Natural killer cell (primary cell): ENCODE measurements at regions not wholly inside any gene's neighbourhood (a gene's known extent, or its start where the extent isn't known, plus 50 kb on each side); places are given as distances from the start of the nearest gene placed in this dataset.

Experiments used
- ATAC-seq, 3 donors: fragments of 150-1000 bp in 2 of 3; fragments of 200-7000 bp in 1 of 3; cut with Tn5 transposase; 1 replicate in 1 of 3; 2 replicates in 2 of 3; pipeline ENCODE4 v1.10.0; 2021; ENCODE audit warnings: mild to moderate bottlenecking in 2 of 3, moderate library complexity in 2 of 3
- DNase-seq, 2 donors: peaks; one replicate each; pipeline versions ENCODE4 v3.0.0 to v3.0.0-alpha.2; 2013 to 2021; ENCODE audit warnings: mixed read lengths in 1 of 2
- H3K27ac ChIP-seq: one replicate; pipeline ENCODE4 v1.5.1; 2013; ENCODE audit warnings: mild to moderate bottlenecking, low read length
- H3K27me3 ChIP-seq: one replicate; pipeline ENCODE4 v1.6.1; 2013; ENCODE audit warnings: low read length; ENCODE audit not compliant: control insufficient read depth, insufficient read depth
- H3K36me3 ChIP-seq: one replicate; pipeline ENCODE4 v1.6.1; 2013; ENCODE audit warnings: low read length; ENCODE audit not compliant: control insufficient read depth, insufficient read depth
- H3K4me1 ChIP-seq: one replicate; pipeline ENCODE4 v1.6.1; 2013; ENCODE audit warnings: low read length; ENCODE audit not compliant: control insufficient read depth, insufficient read depth
- H3K4me3 ChIP-seq: one replicate; pipeline ENCODE4 v1.5.1; 2013; ENCODE audit warnings: low read length
- H3K9me3 ChIP-seq: one replicate; pipeline ENCODE4 v1.6.1; 2013; ENCODE audit warnings: low read length; ENCODE audit not compliant: control insufficient read depth, insufficient read depth
- H3K27ac Mint-ChIP-seq, 2 donors: one replicate each; pipeline ENCODE4 v1.8.0; 2022; ENCODE audit warnings: mild to moderate bottlenecking in 2 of 2, mixed read lengths in 2 of 2, moderate library complexity in 1 of 2
- H3K27me3 Mint-ChIP-seq, 2 donors: one replicate each; pipeline ENCODE4 v1.8.0; 2022; ENCODE audit warnings: low read depth in 2 of 2, mixed read lengths in 2 of 2
- H3K36me3 Mint-ChIP-seq: one replicate; pipeline ENCODE4 v1.8.0; 2022; ENCODE audit warnings: mixed read lengths
- H3K4me1 Mint-ChIP-seq, 2 donors: one replicate each; pipeline ENCODE4 v1.8.0; 2022; ENCODE audit warnings: mixed read lengths in 2 of 2
- H3K4me3 Mint-ChIP-seq: one replicate; pipeline ENCODE4 v1.8.0; 2022; ENCODE audit warnings: mild to moderate bottlenecking, moderate library complexity, mixed read lengths
- H3K9me3 Mint-ChIP-seq, 2 donors: one replicate each; pipeline ENCODE4 v1.8.0; 2022; ENCODE audit warnings: mixed read lengths in 2 of 2
- CTCF ChIP-seq: fragments of 200-600 bp; IDR thresholded peaks from one replicate; pipeline ENCODE4 v1.8.0; 2022; ENCODE audit warnings: antibody characterized with exemption
- WGBS: methylation state at CpG from one replicate; pipeline ENCODE4 v1.1.7; 2013; ENCODE audit warnings: missing lambda C conversion rate; ENCODE audit not compliant: insufficient coverage; 5-methylcytosine and 5-hydroxymethylcytosine counted together
- intact Hi-C: fragments of 100-400 bp; cut with micrococcal nuclease; formaldehyde crosslinking; loops from one replicate; pipeline ENCODE4 v1.14.2; 2022

GRCh38 chr2:145329971-145330370, 810.1 kb upstream of the ZEB2 start:
- Histone ChIP-seq H3K9me3 (no peaks in the 10 kb centered on the region), H3K4me3 (no peak overlapping the region), H3K27me3 (peaks cover 4% of the 10 kb centered on the region), H3K4me1 (no peaks in the 10 kb centered on the region), H3K36me3 (no peaks in the 10 kb centered on the region), H3K27ac (no peak overlapping the region)
- Mint-ChIP-seq H3K4me1 (peaks cover 3% of the 10 kb centered on the region in 2 donors), H3K36me3 (no peaks in the 10 kb centered on the region), H3K27ac (no peak overlapping the region), H3K27me3 (peaks cover 9 to 16% of the 10 kb centered on the region in 2 donors), H3K9me3 (no peaks in the 10 kb centered on the region), H3K4me3 (no peak overlapping the region)
- WGBS, result 100% methylated on average over 1 of the region's 1 CpG
- intact Hi-C loops, result no loop called here
- no peak for TF ChIP-seq CTCF
- DNase-seq, result no peak
- ATAC-seq, result no peak

- H3K9me3 ChIP-seq, result no peaks in the 10 kb centered on the region
- TF ChIP-seq CTCF, result no peak
- H3K36me3 ChIP-seq, result no peaks in the 10 kb centered on the region
- H3K27me3 ChIP-seq, result peaks cover 4% of the 10 kb centered on the region
- WGBS, result 87% methylated on average over 4 of the region's 4 CpGs
- no peaks in the 10 kb centered on the region for H3K4me1 ChIP-seq
- H3K27ac ChIP-seq, result no peak overlapping the region
- DNase-seq (no peak), ATAC-seq (no peak)
- Mint-ChIP-seq H3K9me3 (no peaks in the 10 kb centered on the region), H3K27ac (no peak overlapping the region), H3K36me3 (no peaks in the 10 kb centered on the region), H3K4me3 (no peak overlapping the region), H3K27me3 (peaks cover 19 to 26% of the 10 kb centered on the region in 2 donors), H3K4me1 (peaks cover 14 to 19% of the 10 kb centered on the region in 2 donors)
- intact Hi-C loops, result no loop called here
- H3K4me3 ChIP-seq, result no peak overlapping the region
These were observed 805.6 kb upstream of the ZEB2 start for GRCh38 chr2:145325485-145325884.

- no peaks in the 10 kb centered on the region for H3K9me3 Mint-ChIP-seq
- H3K9me3 ChIP-seq, result no peaks in the 10 kb centered on the region
- no peak overlapping the region for H3K27ac ChIP-seq
- intact Hi-C loops, result no loop called here
- H3K27me3 ChIP-seq, result peaks cover 4% of the 10 kb centered on the region
- TF ChIP-seq CTCF, result no peak
- no peaks in the 10 kb centered on the region for H3K4me1 ChIP-seq
- 7% methylated on average over 1 of the region's 1 CpG for WGBS
- no peak for DNase-seq
- no peak overlapping the region for H3K4me3 Mint-ChIP-seq
- peaks cover 16 to 19% of the 10 kb centered on the region in 2 donors for H3K27me3 Mint-ChIP-seq
- peaks cover 14 to 19% of the 10 kb centered on the region in 2 donors for H3K4me1 Mint-ChIP-seq
- ATAC-seq, result peak in 1 of 3 donors; percentile 72
- no peak overlapping the region for H3K4me3 ChIP-seq
- H3K36me3 ChIP-seq, result no peaks in the 10 kb centered on the region
- no peak overlapping the region for H3K27ac Mint-ChIP-seq
- no peaks in the 10 kb centered on the region for H3K36me3 Mint-ChIP-seq
These were observed 804.8 kb upstream of the ZEB2 start for GRCh38 chr2:145324748-145325147.

GRCh38 chr2:145323512-145323911, 803.6 kb upstream of the ZEB2 start:
- Mint-ChIP-seq H3K9me3 (no peaks in the 10 kb centered on the region), H3K4me3 (no peak overlapping the region), H3K36me3 (no peaks in the 10 kb centered on the region), H3K27ac (no peak overlapping the region), H3K4me1 (peaks cover 14 to 19% of the 10 kb centered on the region in 2 donors), H3K27me3 (peaks cover 12 to 18% of the 10 kb centered on the region in 2 donors)
- intact Hi-C loops, result no loop called here
- no peak overlapping the region for H3K27ac ChIP-seq
- no peak for TF ChIP-seq CTCF
- 0% methylated on average over 1 of the region's 2 CpGs for WGBS
- ATAC-seq (peak in 2 of 3 donors; percentile 34 to 55), DNase-seq (peak in 1 of 2 donors; percentile 15)
- peaks cover 4% of the 10 kb centered on the region for H3K27me3 ChIP-seq
- H3K4me1 ChIP-seq, result no peaks in the 10 kb centered on the region
- H3K9me3 ChIP-seq, result no peaks in the 10 kb centered on the region
- no peak overlapping the region for H3K4me3 ChIP-seq
- H3K36me3 ChIP-seq, result no peaks in the 10 kb centered on the region
